Neural cell (in vitro differentiated cells): ENCODE measurements at regions not wholly inside any gene's neighbourhood (a gene's known extent, or its start where the extent isn't known, plus 50 kb on each side); places are given as distances from the start of the nearest gene placed in this dataset.

Experiments used
- H2AFZ ChIP-seq: fragments of 200-600, 300-800 bp; sonication (generic), shearing (Covaris generic); 2 replicates; pipeline ENCODE4 v1.6.0; 2014; ENCODE audit warnings: low read depth, mild to moderate bottlenecking, antibody characterized with exemption, low read length, moderate library complexity
- H3F3A ChIP-seq: fragments of 200-600 bp; shearing (Covaris generic); 2 replicates; pipeline ENCODE4 v1.6.1; 2016; ENCODE audit warnings: mild to moderate bottlenecking, moderate library complexity, mixed read lengths, antibody characterized with exemption, low read length; ENCODE audit not compliant: insufficient read depth, poor library complexity, severe bottlenecking
- H3K27ac ChIP-seq: fragments of 200-600, 300-800 bp; sonication (generic), shearing (Covaris generic); 2 replicates; pipeline ENCODE4 v1.5.1; 2014; ENCODE audit warnings: mild to moderate bottlenecking, low read length, moderate library complexity
- H3K27me3 ChIP-seq: fragments of 300-800, 200-600 bp; sonication (generic), shearing (Covaris generic); 2 replicates; pipeline ENCODE4 v1.6.0; 2014; ENCODE audit warnings: mild to moderate bottlenecking, low read depth, low read length, moderate library complexity; ENCODE audit not compliant: insufficient read depth
- H3K36me3 ChIP-seq: fragments of 300-800, 200-600 bp; sonication (generic), shearing (Covaris generic); 2 replicates; pipeline ENCODE4 v1.5.1; 2014; ENCODE audit warnings: mild to moderate bottlenecking, antibody characterized with exemption, low read length, moderate library complexity; ENCODE audit not compliant: insufficient read depth
- H3K4me2 ChIP-seq: fragments of 300-800, 200-600 bp; sonication (generic), shearing (Covaris generic); 2 replicates; pipeline ENCODE4 v1.6.0; 2014; ENCODE audit warnings: mild to moderate bottlenecking, low read length
- H3K4me3 ChIP-seq: fragments of 300-800, 200-600 bp; sonication (generic), shearing (Covaris generic); 2 replicates; pipeline ENCODE4 v1.5.1; 2014; ENCODE audit warnings: mild to moderate bottlenecking, low read length, moderate library complexity
- H3K79me2 ChIP-seq: fragments of 200-600 bp; shearing (Covaris generic); replicated peaks from 2 replicates; pipeline ENCODE4 v1.6.0; 2014; ENCODE audit warnings: mild to moderate bottlenecking, low read length, moderate library complexity; ENCODE audit not compliant: insufficient read depth
- H3K9ac ChIP-seq: fragments of 300-800, 200-600 bp; sonication (generic), shearing (Covaris generic); 2 replicates; pipeline ENCODE4 v1.6.1; 2016; ENCODE audit warnings: mild to moderate bottlenecking, low read length, mixed read lengths
- H3K9me2 ChIP-seq: fragments of 200-600 bp; shearing (Covaris generic); 2 replicates; pipeline ENCODE4 v1.6.1; 2016; ENCODE audit warnings: mild to moderate bottlenecking, low read length, mixed read lengths; ENCODE audit not compliant: insufficient read depth
- H3K9me3 ChIP-seq: fragments of 200-600, 300-800 bp; sonication (generic), shearing (Covaris generic); 2 replicates; pipeline ENCODE4 v1.6.1; 2016; ENCODE audit warnings: mild to moderate bottlenecking, mixed run types, low read length, moderate library complexity, mixed read lengths
- H4K20me1 ChIP-seq: fragments of 200-600 bp; shearing (Covaris generic); 2 replicates; pipeline ENCODE4 v1.6.1; 2016; ENCODE audit warnings: mild to moderate bottlenecking, mixed run types; ENCODE audit not compliant: insufficient read depth
- CTCF ChIP-seq: fragments of 450-650 bp; IDR thresholded peaks from 2 replicates; pipeline ENCODE4 v1.5.1; 2014; ENCODE audit warnings: antibody characterized with exemption, mild to moderate bottlenecking, moderate library complexity; ENCODE audit not compliant: poor library complexity, severe bottlenecking
- EP300 ChIP-seq: fragments of 450-650 bp; conservative IDR thresholded peaks from 2 replicates; pipeline ENCODE4 v1.6.1; 2014; ENCODE audit warnings: antibody characterized with exemption, mild to moderate bottlenecking, moderate library complexity; ENCODE audit not compliant: poor library complexity, severe bottlenecking
- EZH2 ChIP-seq: fragments of 200-600, 300-800 bp; shearing (Covaris generic), sonication (generic); IDR thresholded peaks from 2 replicates; pipeline ENCODE4 v1.6.1; 2014; ENCODE audit warnings: antibody characterized with exemption, low read length, borderline replicate concordance, mild to moderate bottlenecking; ENCODE audit not compliant: insufficient read depth, poor library complexity, severe bottlenecking
- MXI1 ChIP-seq: fragments of 450-650 bp; conservative IDR thresholded peaks from 2 replicates; pipeline ENCODE4 v1.6.1; 2014; ENCODE audit warnings: antibody characterized with exemption, mild to moderate bottlenecking; ENCODE audit not compliant: poor library complexity, severe bottlenecking
- POLR2AphosphoS5 ChIP-seq: IDR thresholded peaks from 2 replicates; pipeline ENCODE4 v1.6.1; 2012
- RAD21 ChIP-seq: fragments of 450-650 bp; conservative IDR thresholded peaks from 2 replicates; pipeline ENCODE4 v1.6.1; 2014; ENCODE audit warnings: antibody characterized with exemption, mild to moderate bottlenecking, moderate library complexity
- REST ChIP-seq: IDR thresholded peaks from 2 replicates; pipeline ENCODE4 v1.6.1; 2012; ENCODE audit warnings: borderline replicate concordance
- SMC3 ChIP-seq: fragments of 450-650 bp; conservative IDR thresholded peaks from 2 replicates; pipeline ENCODE4 v1.6.1; 2014; ENCODE audit warnings: antibody characterized with exemption, mild to moderate bottlenecking, moderate library complexity; ENCODE audit not compliant: poor library complexity
- TAF1 ChIP-seq: IDR thresholded peaks from 2 replicates; pipeline ENCODE4 v1.6.1; 2012; ENCODE audit warnings: low read depth

- Histone ChIP-seq H3F3A (no peaks in the 10 kb centered on the region), H3K27me3 (no peaks in the 10 kb centered on the region), H3K4me2 (no peak overlapping the region), H2AFZ (no peak overlapping the region), H3K27ac (no peak overlapping the region), H3K9ac (no peak overlapping the region), H3K79me2 (no peaks in the 10 kb centered on the region), H3K36me3 (no peaks in the 10 kb centered on the region), H3K4me3 (no peak overlapping the region), H4K20me1 (no peaks in the 10 kb centered on the region), H3K9me3 (no peaks in the 10 kb centered on the region), H3K9me2 (no peaks in the 10 kb centered on the region)
- TF ChIP-seq TAF1 (no peak), MXI1 (no peak), POLR2AphosphoS5 (no peak), EP300 (no peak), REST (no peak), SMC3 (no peak), EZH2 (no peak), CTCF (no peak), RAD21 (no peak)
These were observed 273.5 kb upstream of the SEMA6D start for GRCh38 chr15:47443839-47444238.

- Histone ChIP-seq H3K27ac (no peak overlapping the region), H3K27me3 (no peaks in the 10 kb centered on the region), H4K20me1 (no peaks in the 10 kb centered on the region), H3K4me2 (no peak overlapping the region), H3K9ac (no peak overlapping the region), H3K9me3 (no peaks in the 10 kb centered on the region), H3K4me3 (no peak overlapping the region), H3K9me2 (no peaks in the 10 kb centered on the region), H3K79me2 (no peaks in the 10 kb centered on the region), H3F3A (no peaks in the 10 kb centered on the region), H2AFZ (no peak overlapping the region), H3K36me3 (no peaks in the 10 kb centered on the region)
- TF ChIP-seq SMC3 (no peak), MXI1 (no peak), REST (no peak), POLR2AphosphoS5 (no peak), TAF1 (no peak), CTCF (no peak), RAD21 (no peak), EP300 (no peak), EZH2 (no peak)
These were observed 271.4 kb upstream of the SEMA6D start for GRCh38 chr15:47445723-47446392.
